Gastrocnemius medialis (tissue), 4 donors: ENCODE measurements at regions not wholly inside any gene's neighbourhood (a gene's known extent, or its start where the extent isn't known, plus 50 kb on each side); places are given as distances from the start of the nearest gene placed in this dataset.

ENCODE experiments used
- CTCF ChIP-seq, 5 experiments: fragments of 450-650 bp in 3 of 5; fragments of 200-600 bp in 2 of 5; sonication (generic) in 2 of 5; IDR thresholded peaks in 4 of 5; conservative IDR thresholded peaks in 1 of 5; 1 replicate in 4 of 5; 2 replicates in 1 of 5; pipeline ENCODE4 v1.5.1; 2016 to 2019; ENCODE audit warnings: antibody characterized with exemption in 5 of 5, mild to moderate bottlenecking in 3 of 5, moderate library complexity in 3 of 5
- POLR2A ChIP-seq, 2 donors: fragments of 450-650 bp; IDR thresholded peaks; one replicate each; pipeline ENCODE4 v1.6.1; 2017; ENCODE audit warnings: antibody characterized with exemption in 2 of 2, mild to moderate bottlenecking in 2 of 2, moderate library complexity in 2 of 2

- TF ChIP-seq CTCF (IDR thresholded peaks at IDR 0.05 in 4 of 5, conservative IDR thresholded peaks at IDR 0.05 in 1 of 5) (no peak), POLR2A (IDR thresholded peaks at IDR 0.05) (no peak)
Observed at GRCh38 chr15:70345251-70346019, 247.7 kb upstream of the TLE3 start.
